ENCODE measurements at regions not wholly inside any gene's neighbourhood (a gene's known extent, or its start where the extent isn't known, plus 50 kb on each side); places are given as distances from the start of the nearest gene placed in this dataset.

DNA sequence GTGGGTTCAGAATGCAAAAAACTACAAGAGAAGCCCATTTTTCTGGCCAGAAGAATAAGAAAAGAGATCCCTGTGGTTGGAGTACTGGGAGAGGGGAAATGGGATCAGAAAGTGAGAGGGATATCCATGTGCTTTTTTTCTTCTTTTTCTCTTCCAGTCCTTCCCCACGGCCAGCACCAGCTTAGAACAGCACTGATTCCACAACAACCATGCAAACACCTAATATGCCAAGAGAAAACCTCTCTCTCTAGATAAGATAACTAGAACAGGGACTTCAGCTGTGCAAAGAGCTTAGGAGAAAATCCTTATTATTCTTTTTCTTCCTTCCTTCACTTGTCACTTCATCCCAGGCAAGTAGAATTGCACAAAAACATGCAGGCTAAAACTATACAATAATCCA lies 83.5 kb downstream of the ELAPOR2 start:
- H3K36me3 ChIP-seq (replicated peaks in 1 of 2) = no peaks in the 10 kb centered on the region
- H3K4me3 ChIP-seq = no peak overlapping the region
- no peaks in the 10 kb centered on the region for H3K4me1 ChIP-seq (replicated peaks in 1 of 2)
- no peak for DNase-seq
- 52 to 59% (median 55%) methylated on average over 1 of the region's 1 CpG for WGBS, 4 donors
- H3K9me3 ChIP-seq (replicated peaks in 1 of 3) = no peaks in the 10 kb centered on the region
- intact Hi-C loops (cut with DNase I) = no loop called here
- TF ChIP-seq CTCF (IDR thresholded peaks at IDR 0.05) (no peak), POLR2A (IDR thresholded peaks at IDR 0.05) (no peak)
- no peaks in the 10 kb centered on the region for H3K27me3 ChIP-seq
- no peak overlapping the region for H3K27ac ChIP-seq

DNA sequence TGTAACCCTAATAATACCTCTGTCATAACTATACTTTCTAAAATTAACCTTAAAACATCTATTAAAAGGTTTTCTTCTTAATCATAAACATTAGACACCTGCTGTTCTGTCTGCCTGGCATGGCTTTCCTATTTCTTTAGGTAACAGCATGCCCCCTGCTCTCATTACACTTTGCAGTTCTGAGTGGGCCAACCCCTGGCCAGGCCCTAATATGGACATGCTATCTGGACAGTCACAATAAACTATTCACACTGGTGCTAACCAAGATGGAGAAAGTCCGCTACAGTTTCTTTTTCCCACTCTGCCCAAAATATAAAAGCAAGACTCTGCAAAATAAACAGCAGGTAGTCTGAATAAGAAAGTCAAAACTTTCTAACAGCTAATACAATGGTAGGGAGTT lies 84.0 kb downstream of the ELAPOR2 start:
- Histone ChIP-seq H3K4me1 (replicated peaks in 1 of 2) (no peaks in the 10 kb centered on the region), H3K27ac (no peak overlapping the region), H3K4me3 (no peak overlapping the region), H3K36me3 (replicated peaks in 1 of 2) (no peaks in the 10 kb centered on the region), H3K9me3 (replicated peaks in 1 of 3) (no peaks in the 10 kb centered on the region), H3K27me3 (no peaks in the 10 kb centered on the region)
- WGBS, 4 donors = 89 to 95% (median 91%) methylated on average over 1 of the region's 1 CpG
- intact Hi-C loops (cut with DNase I) = no loop called here
- DNase-seq = no peak
- TF ChIP-seq POLR2A (IDR thresholded peaks at IDR 0.05) (no peak), CTCF (IDR thresholded peaks at IDR 0.05) (no peak)

DNA sequence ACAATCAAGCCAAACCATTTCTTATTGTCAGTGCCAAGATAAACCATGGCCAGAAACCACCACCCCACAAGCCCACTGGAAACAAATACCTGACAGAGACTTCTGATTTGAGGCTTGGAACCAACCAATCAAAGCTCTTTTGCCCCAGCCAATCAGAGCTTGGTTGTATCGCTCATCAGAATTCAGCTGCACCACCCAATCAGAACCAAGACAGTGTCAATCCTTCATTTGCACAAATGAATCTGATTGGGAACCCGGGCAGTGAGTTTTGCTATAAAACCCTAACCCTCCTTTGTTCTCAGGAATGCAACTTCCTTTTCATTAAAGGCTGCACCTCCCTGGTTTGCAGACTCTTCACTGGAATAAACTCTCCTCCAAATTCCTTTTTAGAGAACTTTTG lies 87.4 kb downstream of the ELAPOR2 start:
- TF ChIP-seq CTCF (IDR thresholded peaks at IDR 0.05) (no peak), POLR2A (IDR thresholded peaks at IDR 0.05) (no peak)
- H3K36me3 ChIP-seq (replicated peaks in 1 of 2) = no peaks in the 10 kb centered on the region
- no peaks in the 10 kb centered on the region for H3K27me3 ChIP-seq
- intact Hi-C loops (cut with DNase I) = no loop called here
- no peak for DNase-seq
- H3K9me3 ChIP-seq (replicated peaks in 1 of 3) = no peaks in the 10 kb centered on the region
- no peak overlapping the region for H3K27ac ChIP-seq
- WGBS, 4 donors = 89 to 91% (median 90%) methylated on average over 2 of the region's 2 CpGs
- H3K4me1 ChIP-seq (replicated peaks in 1 of 2) = no peaks in the 10 kb centered on the region
- no peak overlapping the region for H3K4me3 ChIP-seq

DNA sequence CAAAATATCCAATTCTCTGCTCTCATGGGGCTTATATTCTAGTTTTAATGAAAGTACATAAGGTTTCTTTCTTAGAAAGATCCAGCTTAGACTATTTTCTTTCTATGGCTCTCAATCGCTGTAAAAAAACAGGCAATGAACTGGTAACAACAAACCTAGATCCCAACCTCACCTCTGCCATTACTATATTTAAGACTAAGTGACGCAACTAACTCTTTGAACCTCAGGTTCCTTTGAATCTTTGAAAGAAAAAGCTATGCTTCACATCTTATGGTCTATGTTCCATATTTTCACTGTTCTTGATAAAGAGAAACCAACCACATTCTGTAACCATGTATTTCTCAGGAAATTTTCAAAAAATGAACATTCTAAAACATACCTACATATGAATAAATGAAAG lies 88.5 kb downstream of the ELAPOR2 start:
- no peak for DNase-seq
- Histone ChIP-seq H3K9me3 (replicated peaks in 1 of 3) (no peaks in the 10 kb centered on the region), H3K4me3 (no peak overlapping the region), H3K4me1 (replicated peaks in 1 of 2) (no peaks in the 10 kb centered on the region), H3K36me3 (replicated peaks in 1 of 2) (no peaks in the 10 kb centered on the region), H3K27me3 (no peaks in the 10 kb centered on the region), H3K27ac (no peak overlapping the region)
- intact Hi-C loops (cut with DNase I) = no loop called here
- TF ChIP-seq POLR2A (IDR thresholded peaks at IDR 0.05) = no peak
- TF ChIP-seq CTCF (IDR thresholded peaks at IDR 0.05) = no peak
- 83 to 94% (median 88%) methylated on average over 2 of the region's 2 CpGs for WGBS, 4 donors

Data from adrenal gland (tissue), 9 donors.